HG02885 (cell line): ENCODE measurements at regions not wholly inside any gene's neighbourhood (a gene's known extent, or its start where the extent isn't known, plus 50 kb on each side); places are given as distances from the start of the nearest gene placed in this dataset.

ENCODE experiments used
- ATAC-seq: cut with Tn5 transposase; IDR thresholded peaks from one replicate; pipeline ENCODE4 v1.9.1; 2021; ENCODE audit warnings: mild to moderate bottlenecking; ENCODE audit not compliant: unreplicated experiment, poor library complexity

GRCh38 chr1:98387701-98388100 lies 273.8 kb upstream of the SNX7 start:
- no peak for ATAC-seq

- ATAC-seq = no peak
Measured at GRCh38 chr1:98386675-98387440, 274.7 kb upstream of the SNX7 start.

GRCh38 chr1:98385652-98386051 lies 275.9 kb upstream of the SNX7 start:
- ATAC-seq = no peak

- no peak for ATAC-seq
Measured at GRCh38 chr1:98384461-98385141, 276.9 kb upstream of the SNX7 start.

- no peak for ATAC-seq
Measured at GRCh38 chr1:98382986-98383740, 278.4 kb upstream of the SNX7 start.

- ATAC-seq = no peak
Measured at GRCh38 chr1:98382586-98382985, 278.9 kb upstream of the SNX7 start.

GRCh38 chr1:98374098-98374497 lies 287.4 kb upstream of the SNX7 start:
- ATAC-seq = no peak

- no peak for ATAC-seq
Measured at GRCh38 chr1:98373056-98373455, 288.5 kb upstream of the SNX7 start.

- no peak for ATAC-seq
Measured at GRCh38 chr1:98371764-98372163, 289.8 kb upstream of the SNX7 start.

- ATAC-seq = peak; percentile 79
Measured at GRCh38 chr1:98369463-98369862, 292.1 kb upstream of the SNX7 start.

- ATAC-seq = peak; percentile 18
Measured at GRCh38 chr1:98368995-98369394, 292.5 kb upstream of the SNX7 start.

GRCh38 chr1:98367426-98367825 lies 294.1 kb upstream of the SNX7 start:
- no peak for ATAC-seq

GRCh38 chr1:98366343-98366742 lies 295.2 kb upstream of the SNX7 start:
- ATAC-seq = no peak

- no peak for ATAC-seq
Measured at GRCh38 chr1:98364544-98364943, 297.0 kb upstream of the SNX7 start.

GRCh38 chr1:98360864-98361263 lies 300.7 kb upstream of the SNX7 start:
- no peak for ATAC-seq

- no peak for ATAC-seq
Measured at GRCh38 chr1:98355656-98356383, 305.7 kb upstream of the SNX7 start.

- ATAC-seq = no peak
Measured at GRCh38 chr1:98352378-98352777, 309.1 kb upstream of the SNX7 start.

- ATAC-seq = no peak
Measured at GRCh38 chr1:98351561-98351960, 310.0 kb upstream of the SNX7 start.

GRCh38 chr1:98345417-98345816 lies 316.1 kb upstream of the SNX7 start:
- no peak for ATAC-seq

- no peak for ATAC-seq
Measured at GRCh38 chr1:98344731-98345130, 316.8 kb upstream of the SNX7 start.

- ATAC-seq = no peak
Measured at GRCh38 chr1:98342566-98342965, 319.0 kb upstream of the SNX7 start.
